ENCODE measurements at regions not wholly inside any gene's neighbourhood (a gene's known extent, or its start where the extent isn't known, plus 50 kb on each side); places are given as distances from the start of the nearest gene placed in this dataset.

- Mint-ChIP-seq H3K9me3 (no peaks in the 10 kb centered on the region), H3K36me3 (no peaks in the 10 kb centered on the region), H3K4me3 (no peak overlapping the region), H3K27me3 (peaks cover 19 to 29% of the 10 kb centered on the region in 2 donors), H3K27ac (no peak overlapping the region), H3K4me1 (no peaks in the 10 kb centered on the region)
- WGBS (ENCODE audit: insufficient coverage), result 79% methylated on average over 5 of the region's 5 CpGs
- Histone ChIP-seq H3K27me3 (replicated peaks in 1 of 2; ENCODE audit: control insufficient read depth in 2 of 2, extremely low read depth in 1 of 2, insufficient read depth in 2 of 2, low read length in 1 of 2) (no peaks in the 10 kb centered on the region), H3K27ac (ENCODE audit: low read length) (no peak overlapping the region), H3K36me3 (ENCODE audit: control insufficient read depth in 2 of 2, extremely low read depth in 1 of 2, insufficient read depth in 1 of 2, low read length in 1 of 2) (no peaks in the 10 kb centered on the region), H3K4me1 (ENCODE audit: control insufficient read depth in 1 of 2, extremely low read depth in 1 of 2, insufficient read depth in 2 of 2, low read length in 2 of 2) (no peaks in the 10 kb centered on the region), H3K4me3 (ENCODE audit: control insufficient read depth in 1 of 2, extremely low read depth in 1 of 2, low read length in 1 of 2) (no peak overlapping the region), H3K9me3 (no peaks in the 10 kb centered on the region)
- no peak for ATAC-seq (replicated peaks in 1 of 4)
- DNase-seq, result no peak
- ChIA-PET POLR2A (no interaction called here), CTCF (no interaction called here)
Observed at GRCh38 chr1:13929313-13929712, 229.3 kb downstream of the PRDM2 start.

- Histone ChIP-seq H3K4me1 (ENCODE audit: control insufficient read depth in 1 of 2, extremely low read depth in 1 of 2, insufficient read depth in 2 of 2, low read length in 2 of 2) (no peaks in the 10 kb centered on the region), H3K36me3 (ENCODE audit: control insufficient read depth in 2 of 2, extremely low read depth in 1 of 2, insufficient read depth in 1 of 2, low read length in 1 of 2) (no peaks in the 10 kb centered on the region), H3K4me3 (ENCODE audit: control insufficient read depth in 1 of 2, extremely low read depth in 1 of 2, low read length in 1 of 2) (no peak overlapping the region), H3K9me3 (no peaks in the 10 kb centered on the region), H3K27me3 (replicated peaks in 1 of 2; ENCODE audit: control insufficient read depth in 2 of 2, extremely low read depth in 1 of 2, insufficient read depth in 2 of 2, low read length in 1 of 2) (no peaks in the 10 kb centered on the region), H3K27ac (ENCODE audit: low read length) (no peak overlapping the region)
- Mint-ChIP-seq H3K4me3 (no peak overlapping the region), H3K4me1 (no peaks in the 10 kb centered on the region), H3K9me3 (no peaks in the 10 kb centered on the region), H3K36me3 (no peaks in the 10 kb centered on the region), H3K27me3 (peaks cover 14 to 23% of the 10 kb centered on the region in 2 donors), H3K27ac (no peak overlapping the region)
- peak in 10 of 35 experiments; percentile 1 to 28 (median 3) for DNase-seq
- 17% methylated on average over 3 of the region's 3 CpGs for WGBS (ENCODE audit: insufficient coverage)
- ChIA-PET CTCF (interaction anchor here in 1 of 2 donors (0.6 kb wide), 1 partner anchor 982 kb away, joined by 3 read pairs; no protein-coding TSS in a partner anchor), POLR2A (no interaction called here)
- no peak for ATAC-seq (replicated peaks in 1 of 4)
Observed at GRCh38 chr1:13930151-13930550, 230.2 kb downstream of the PRDM2 start.

- Mint-ChIP-seq H3K9me3 (no peaks in the 10 kb centered on the region), H3K27ac (no peak overlapping the region), H3K36me3 (no peaks in the 10 kb centered on the region), H3K4me1 (no peaks in the 10 kb centered on the region), H3K4me3 (no peak overlapping the region), H3K27me3 (peaks cover 10 to 16% of the 10 kb centered on the region in 2 donors)
- Histone ChIP-seq H3K36me3 (ENCODE audit: control insufficient read depth in 2 of 2, extremely low read depth in 1 of 2, insufficient read depth in 1 of 2, low read length in 1 of 2) (no peaks in the 10 kb centered on the region), H3K9me3 (no peaks in the 10 kb centered on the region), H3K4me3 (ENCODE audit: control insufficient read depth in 1 of 2, extremely low read depth in 1 of 2, low read length in 1 of 2) (no peak overlapping the region), H3K27me3 (replicated peaks in 1 of 2; ENCODE audit: control insufficient read depth in 2 of 2, extremely low read depth in 1 of 2, insufficient read depth in 2 of 2, low read length in 1 of 2) (no peaks in the 10 kb centered on the region), H3K27ac (ENCODE audit: low read length) (no peak overlapping the region), H3K4me1 (ENCODE audit: control insufficient read depth in 1 of 2, extremely low read depth in 1 of 2, insufficient read depth in 2 of 2, low read length in 2 of 2) (no peaks in the 10 kb centered on the region)
- POLR2A ChIA-PET, result no interaction called here
- WGBS (ENCODE audit: insufficient coverage), result 100% methylated on average over 1 of the region's 3 CpGs
- DNase-seq, result no peak
- ATAC-seq (replicated peaks in 1 of 4), result no peak
- CTCF ChIA-PET, result no interaction called here
Observed at GRCh38 chr1:13931226-13931625, 231.2 kb downstream of the PRDM2 start.

GRCh38 chr1:13935336-13935735 lies 235.3 kb downstream of the PRDM2 start:
- no CpG with 5 or more reads among the region's 5 CpGs for WGBS (ENCODE audit: insufficient coverage)
- ChIA-PET CTCF (no interaction called here), POLR2A (no interaction called here)
- Mint-ChIP-seq H3K27ac (no peak overlapping the region), H3K36me3 (no peaks in the 10 kb centered on the region), H3K27me3 (peaks cover 13 to 26% of the 10 kb centered on the region in 2 donors), H3K9me3 (no peaks in the 10 kb centered on the region), H3K4me1 (no peaks in the 10 kb centered on the region), H3K4me3 (no peak overlapping the region)
- no peak for ATAC-seq (replicated peaks in 1 of 4)
- H3K27ac ChIP-seq (ENCODE audit: low read length), result no peak overlapping the region
- no peaks in the 10 kb centered on the region for H3K4me1 ChIP-seq (ENCODE audit: control insufficient read depth in 1 of 2, extremely low read depth in 1 of 2, insufficient read depth in 2 of 2, low read length in 2 of 2)
- no peak for DNase-seq
- no peak overlapping the region for H3K4me3 ChIP-seq (ENCODE audit: control insufficient read depth in 1 of 2, extremely low read depth in 1 of 2, low read length in 1 of 2)
- no peaks in the 10 kb centered on the region for H3K36me3 ChIP-seq (ENCODE audit: control insufficient read depth in 2 of 2, extremely low read depth in 1 of 2, insufficient read depth in 1 of 2, low read length in 1 of 2)
- H3K27me3 ChIP-seq (replicated peaks in 1 of 2; ENCODE audit: control insufficient read depth in 2 of 2, extremely low read depth in 1 of 2, insufficient read depth in 2 of 2, low read length in 1 of 2), result peaks cover 0 to 6% of the 10 kb centered on the region in 2 experiments
- H3K9me3 ChIP-seq, result no peaks in the 10 kb centered on the region

- H3K9me3 ChIP-seq, result no peaks in the 10 kb centered on the region
- Mint-ChIP-seq H3K36me3 (no peaks in the 10 kb centered on the region), H3K27me3 (peaks cover 17 to 18% of the 10 kb centered on the region in 2 donors), H3K9me3 (peaks cover 6 to 15% (median 6%) of the 10 kb centered on the region in 3 donors), H3K4me3 (no peak overlapping the region), H3K4me1 (no peaks in the 10 kb centered on the region), H3K27ac (no peak overlapping the region)
- no peaks in the 10 kb centered on the region for H3K36me3 ChIP-seq (ENCODE audit: control insufficient read depth in 2 of 2, extremely low read depth in 1 of 2, insufficient read depth in 1 of 2, low read length in 1 of 2)
- H3K27ac ChIP-seq (ENCODE audit: low read length), result no peak overlapping the region
- POLR2A ChIA-PET, result no interaction called here
- no peak overlapping the region for H3K4me3 ChIP-seq (ENCODE audit: control insufficient read depth in 1 of 2, extremely low read depth in 1 of 2, low read length in 1 of 2)
- WGBS (ENCODE audit: insufficient coverage), result no CpG with 5 or more reads among the region's 1 CpG
- no peak for ATAC-seq (replicated peaks in 1 of 4)
- CTCF ChIA-PET, result no interaction called here
- no peaks in the 10 kb centered on the region for H3K4me1 ChIP-seq (ENCODE audit: control insufficient read depth in 1 of 2, extremely low read depth in 1 of 2, insufficient read depth in 2 of 2, low read length in 2 of 2)
- DNase-seq, result no peak
- peaks cover 0 to 6% of the 10 kb centered on the region in 2 experiments for H3K27me3 ChIP-seq (replicated peaks in 1 of 2; ENCODE audit: control insufficient read depth in 2 of 2, extremely low read depth in 1 of 2, insufficient read depth in 2 of 2, low read length in 1 of 2)
Observed at GRCh38 chr1:13941315-13941714, 241.3 kb downstream of the PRDM2 start.

- peaks cover 0 to 6% of the 10 kb centered on the region in 2 experiments for H3K27me3 ChIP-seq (replicated peaks in 1 of 2; ENCODE audit: control insufficient read depth in 2 of 2, extremely low read depth in 1 of 2, insufficient read depth in 2 of 2, low read length in 1 of 2)
- no peak for DNase-seq
- H3K4me3 Mint-ChIP-seq, result no peak overlapping the region
- no peak overlapping the region for H3K27ac Mint-ChIP-seq
- no peaks in the 10 kb centered on the region for H3K4me1 ChIP-seq (ENCODE audit: control insufficient read depth in 1 of 2, extremely low read depth in 1 of 2, insufficient read depth in 2 of 2, low read length in 2 of 2)
- H3K36me3 ChIP-seq (ENCODE audit: control insufficient read depth in 2 of 2, extremely low read depth in 1 of 2, insufficient read depth in 1 of 2, low read length in 1 of 2), result no peaks in the 10 kb centered on the region
- no peak for ATAC-seq (replicated peaks in 1 of 4)
- no peaks in the 10 kb centered on the region for H3K36me3 Mint-ChIP-seq
- no peak overlapping the region for H3K4me3 ChIP-seq (ENCODE audit: control insufficient read depth in 1 of 2, extremely low read depth in 1 of 2, low read length in 1 of 2)
- ChIA-PET CTCF (no interaction called here), POLR2A (no interaction called here)
- peaks cover 13 to 16% of the 10 kb centered on the region in 2 donors for H3K27me3 Mint-ChIP-seq
- no peaks in the 10 kb centered on the region for H3K9me3 ChIP-seq
- H3K4me1 Mint-ChIP-seq, result no peaks in the 10 kb centered on the region
- no peak overlapping the region for H3K27ac ChIP-seq (ENCODE audit: low read length)
- peaks cover 6 to 15% (median 6%) of the 10 kb centered on the region in 3 donors for H3K9me3 Mint-ChIP-seq
Observed at GRCh38 chr1:13943055-13943454, 243.1 kb downstream of the PRDM2 start.

- WGBS (ENCODE audit: insufficient coverage), result 100% methylated on average over 1 of the region's 2 CpGs
- DNase-seq, result no peak
- no peak overlapping the region for H3K4me3 ChIP-seq (ENCODE audit: control insufficient read depth in 1 of 2, extremely low read depth in 1 of 2, low read length in 1 of 2)
- Mint-ChIP-seq H3K4me3 (no peak overlapping the region), H3K4me1 (no peaks in the 10 kb centered on the region), H3K36me3 (no peaks in the 10 kb centered on the region), H3K27ac (no peak overlapping the region), H3K27me3 (peaks cover 15% of the 10 kb centered on the region in 2 donors), H3K9me3 (peaks cover 6 to 15% (median 6%) of the 10 kb centered on the region in 3 donors)
- POLR2A ChIA-PET, result no interaction called here
- H3K27ac ChIP-seq (ENCODE audit: low read length), result no peak overlapping the region
- ATAC-seq (replicated peaks in 1 of 4), result no peak
- H3K36me3 ChIP-seq (ENCODE audit: control insufficient read depth in 2 of 2, extremely low read depth in 1 of 2, insufficient read depth in 1 of 2, low read length in 1 of 2), result no peaks in the 10 kb centered on the region
- no peaks in the 10 kb centered on the region for H3K4me1 ChIP-seq (ENCODE audit: control insufficient read depth in 1 of 2, extremely low read depth in 1 of 2, insufficient read depth in 2 of 2, low read length in 2 of 2)
- CTCF ChIA-PET, result no interaction called here
- peaks cover 0 to 10% of the 10 kb centered on the region in 2 experiments for H3K27me3 ChIP-seq (replicated peaks in 1 of 2; ENCODE audit: control insufficient read depth in 2 of 2, extremely low read depth in 1 of 2, insufficient read depth in 2 of 2, low read length in 1 of 2)
- no peaks in the 10 kb centered on the region for H3K9me3 ChIP-seq
Observed at GRCh38 chr1:13945856-13946255, 245.9 kb downstream of the PRDM2 start.

All from T-cell (primary cell).